Tibial artery (tissue), 4 donors: ENCODE measurements at regions not wholly inside any gene's neighbourhood (a gene's known extent, or its start where the extent isn't known, plus 50 kb on each side); places are given as distances from the start of the nearest gene placed in this dataset.

ENCODE experiments used
- DNase-seq, 2 donors: peaks; one replicate each; pipeline ENCODE4 v3.0.0-alpha.2; 2019
- H3K27ac ChIP-seq, 2 donors: fragments of 200-600 bp; sonication (generic) in 1 of 2; 1 replicate in 1 of 2; 2 replicates in 1 of 2; pipeline ENCODE4 v1.5.1; 2018 to 2019; ENCODE audit warnings: mild to moderate bottlenecking in 1 of 2
- H3K27me3 ChIP-seq, 2 donors: fragments of 200-600 bp; sonication (generic) in 1 of 2; one replicate each; pipeline versions ENCODE4 v1.5.1 to v1.6.0; 2016 to 2019
- H3K36me3 ChIP-seq, 3 donors: fragments of 200-600 bp; sonication (generic) in 2 of 3; one replicate each; pipeline ENCODE4 v1.5.1; 2016 to 2019; ENCODE audit warnings: mild to moderate bottlenecking in 2 of 3
- H3K4me1 ChIP-seq, 4 donors: fragments of 200-600 bp; sonication (generic) in 2 of 4; 1 replicate in 3 of 4; 2 replicates in 1 of 4; pipeline ENCODE4 v1.5.1; 2016 to 2019
- H3K4me3 ChIP-seq, 2 donors: fragments of 200-600 bp; sonication (generic) in 1 of 2; 1 replicate in 1 of 2; 2 replicates in 1 of 2; pipeline ENCODE4 v1.5.1; 2018 to 2019; ENCODE audit warnings: mild to moderate bottlenecking in 2 of 2
- H3K9me3 ChIP-seq, 3 donors: fragments of 200-600 bp; sonication (generic) in 1 of 3; one replicate each; pipeline ENCODE4 v1.5.1; 2016 to 2019
- CTCF ChIP-seq, 2 experiments: fragments of 200-600 bp in 1 of 2; fragments of 450-650 bp in 1 of 2; IDR thresholded peaks; one replicate each; pipeline ENCODE4 v1.5.1; 2017 to 2019; ENCODE audit warnings: antibody characterized with exemption in 2 of 2, mild to moderate bottlenecking in 1 of 2, moderate library complexity in 1 of 2
- intact Hi-C: fragments of 100-400 bp; cut with DNase I; formaldehyde crosslinking; loops from one replicate; pipeline ENCODE4 v1.15.0; 2023; ENCODE audit warnings: low total_unique reads

GRCh38 chr4:179124419-179124818 lies 1682.2 kb upstream of the AGA start:
- no peaks in the 10 kb centered on the region for H3K27me3 ChIP-seq
- H3K4me1 ChIP-seq: no peaks in the 10 kb centered on the region
- no peak overlapping the region for H3K4me3 ChIP-seq
- no peak for DNase-seq
- no peaks in the 10 kb centered on the region for H3K9me3 ChIP-seq
- no peaks in the 10 kb centered on the region for H3K36me3 ChIP-seq
- H3K27ac ChIP-seq: no peak overlapping the region
- TF ChIP-seq CTCF (IDR thresholded peaks at IDR 0.05): no peak
- intact Hi-C loops: no loop called here

GRCh38 chr4:179124957-179125356 lies 1682.7 kb upstream of the AGA start:
- Histone ChIP-seq H3K4me1 (no peaks in the 10 kb centered on the region), H3K4me3 (no peak overlapping the region), H3K27me3 (no peaks in the 10 kb centered on the region), H3K27ac (no peak overlapping the region), H3K36me3 (no peaks in the 10 kb centered on the region), H3K9me3 (no peaks in the 10 kb centered on the region)
- no peak for TF ChIP-seq CTCF (IDR thresholded peaks at IDR 0.05)
- intact Hi-C loops: no loop called here
- no peak for DNase-seq

- no peak for DNase-seq
- no peak for TF ChIP-seq CTCF (IDR thresholded peaks at IDR 0.05)
- Histone ChIP-seq H3K36me3 (no peaks in the 10 kb centered on the region), H3K4me3 (no peak overlapping the region), H3K27me3 (no peaks in the 10 kb centered on the region), H3K27ac (no peak overlapping the region), H3K9me3 (no peaks in the 10 kb centered on the region), H3K4me1 (no peaks in the 10 kb centered on the region)
- intact Hi-C loops: no loop called here
Measured at GRCh38 chr4:179125870-179126269, 1683.6 kb upstream of the AGA start.

GRCh38 chr4:179128299-179128698 lies 1686.1 kb upstream of the AGA start:
- intact Hi-C loops: no loop called here
- DNase-seq: no peak
- no peaks in the 10 kb centered on the region for H3K4me1 ChIP-seq

GRCh38 chr4:179130122-179130714 lies 1688.0 kb upstream of the AGA start:
- TF ChIP-seq CTCF (IDR thresholded peaks at IDR 0.05): no peak
- no peak overlapping the region for H3K4me3 ChIP-seq
- intact Hi-C loops: no loop called here
- H3K9me3 ChIP-seq: no peaks in the 10 kb centered on the region
- H3K36me3 ChIP-seq: no peaks in the 10 kb centered on the region
- no peaks in the 10 kb centered on the region for H3K4me1 ChIP-seq
- no peak overlapping the region for H3K27ac ChIP-seq
- no peaks in the 10 kb centered on the region for H3K27me3 ChIP-seq
- no peak for DNase-seq

More at GRCh38 chr4:179128299-179128698, 1686.1 kb upstream of the AGA start:
- Histone ChIP-seq H3K36me3 (no peaks in the 10 kb centered on the region), H3K27ac (no peak overlapping the region), H3K9me3 (no peaks in the 10 kb centered on the region), H3K4me3 (no peak overlapping the region), H3K27me3 (no peaks in the 10 kb centered on the region)
- TF ChIP-seq CTCF (IDR thresholded peaks at IDR 0.05): no peak
